Body of pancreas (tissue), 4 donors: ENCODE measurements at regions not wholly inside any gene's neighbourhood (a gene's known extent, or its start where the extent isn't known, plus 50 kb on each side); places are given as distances from the start of the nearest gene placed in this dataset.

Source experiments
- ATAC-seq: fragments of 150-250 bp; one replicate; pipeline ENCODE4 v1.9.1; 2016
- DNase-seq, 4 donors: peaks; one replicate each; pipeline ENCODE4 v3.0.0-alpha.2; 2019
- H3K27ac ChIP-seq, 4 donors: fragments of 200-600 bp; sonication (generic); 1 replicate in 3 of 4; 2 replicates in 1 of 4; pipeline versions ENCODE4 v1.5.1 to v1.6.1; 2016 to 2019; ENCODE audit warnings: mild to moderate bottlenecking in 1 of 4, mixed read lengths in 1 of 4, moderate library complexity in 1 of 4
- H3K27me3 ChIP-seq, 2 donors: fragments of 200-600 bp; sonication (generic); one replicate each; pipeline ENCODE4 v1.6.0; 2016; ENCODE audit warnings: mild to moderate bottlenecking in 1 of 2
- H3K36me3 ChIP-seq, 2 donors: fragments of 200-600 bp; sonication (generic); replicated peaks in 1 of 2; 2 replicates each; pipeline ENCODE4 v1.5.1; 2016; ENCODE audit warnings: low read depth in 2 of 2; ENCODE audit not compliant: insufficient read depth in 1 of 2
- H3K4me1 ChIP-seq: fragments of 200-600 bp; sonication (generic); one replicate; pipeline ENCODE4 v1.6.0; 2016
- H3K4me3 ChIP-seq, 2 donors: fragments of 200-600 bp; sonication (generic); 1 replicate in 1 of 2; 2 replicates in 1 of 2; pipeline ENCODE4 v1.5.1; 2016 to 2019
- H3K9me3 ChIP-seq, 3 donors: fragments of 200-600 bp; sonication (generic); 1 replicate in 2 of 3; 2 replicates in 1 of 3; pipeline ENCODE4 v1.5.1; 2016
- POLR2A ChIP-seq, 3 donors: fragments of 450-650 bp; IDR thresholded peaks; one replicate each; pipeline ENCODE4 v1.6.1; 2016; ENCODE audit warnings: antibody characterized with exemption in 3 of 3, mild to moderate bottlenecking in 2 of 3
- WGBS, 2 donors: methylation state at CpG; one replicate each; pipeline ENCODE4 v1.1.5; 2017; 5-methylcytosine and 5-hydroxymethylcytosine counted together
- intact Hi-C: fragments of 100-400 bp; cut with DNase I; formaldehyde crosslinking; loops from one replicate; pipeline ENCODE4 v1.15.1; 2023
- TF ChIP-seq, protein P1 (sequence below), 7 experiments: fragments of 450-650 bp in 4 of 7; fragments of 200-600 bp in 3 of 7; sonication (generic) in 3 of 7; IDR thresholded peaks; one replicate each; pipeline ENCODE4 v1.5.1; 2016 to 2019; ENCODE audit warnings: antibody characterized with exemption in 7 of 7

DNA sequence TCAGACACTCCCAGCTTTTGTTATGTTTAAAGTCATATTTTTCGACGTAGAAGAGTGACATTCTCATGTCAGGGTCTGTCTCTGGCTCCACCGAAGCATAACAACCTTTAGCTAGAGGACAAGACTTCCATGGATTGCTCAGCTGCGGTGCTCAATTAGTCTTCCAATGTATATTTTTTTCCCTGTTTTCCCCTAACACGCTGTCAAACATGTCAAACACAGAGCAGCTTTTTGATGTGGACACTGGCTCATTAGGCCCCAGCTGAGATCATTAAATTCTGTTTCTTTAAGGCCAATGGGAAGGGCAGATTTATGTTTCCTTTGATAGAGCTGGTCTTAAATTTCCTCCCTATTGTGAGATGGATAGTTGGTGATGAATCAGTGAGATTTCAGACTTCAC lies 525.4 kb downstream of the PIK3C3 start:
- Histone ChIP-seq H3K4me1 (no peaks in the 10 kb centered on the region), H3K27me3 (no peaks in the 10 kb centered on the region), H3K36me3 (no peaks in the 10 kb centered on the region), H3K27ac (no peak overlapping the region), H3K4me3 (no peak overlapping the region), H3K9me3 (no peaks in the 10 kb centered on the region)
- ATAC-seq = no peak
- WGBS, 2 donors = 56 to 59% methylated on average over 5 of the region's 5 CpGs
- TF ChIP-seq, protein P1, sequence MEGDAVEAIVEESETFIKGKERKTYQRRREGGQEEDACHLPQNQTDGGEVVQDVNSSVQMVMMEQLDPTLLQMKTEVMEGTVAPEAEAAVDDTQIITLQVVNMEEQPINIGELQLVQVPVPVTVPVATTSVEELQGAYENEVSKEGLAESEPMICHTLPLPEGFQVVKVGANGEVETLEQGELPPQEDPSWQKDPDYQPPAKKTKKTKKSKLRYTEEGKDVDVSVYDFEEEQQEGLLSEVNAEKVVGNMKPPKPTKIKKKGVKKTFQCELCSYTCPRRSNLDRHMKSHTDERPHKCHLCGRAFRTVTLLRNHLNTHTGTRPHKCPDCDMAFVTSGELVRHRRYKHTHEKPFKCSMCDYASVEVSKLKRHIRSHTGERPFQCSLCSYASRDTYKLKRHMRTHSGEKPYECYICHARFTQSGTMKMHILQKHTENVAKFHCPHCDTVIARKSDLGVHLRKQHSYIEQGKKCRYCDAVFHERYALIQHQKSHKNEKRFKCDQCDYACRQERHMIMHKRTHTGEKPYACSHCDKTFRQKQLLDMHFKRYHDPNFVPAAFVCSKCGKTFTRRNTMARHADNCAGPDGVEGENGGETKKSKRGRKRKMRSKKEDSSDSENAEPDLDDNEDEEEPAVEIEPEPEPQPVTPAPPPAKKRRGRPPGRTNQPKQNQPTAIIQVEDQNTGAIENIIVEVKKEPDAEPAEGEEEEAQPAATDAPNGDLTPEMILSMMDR (IDR thresholded peaks at IDR 0.05) = no peak
- no peak for TF ChIP-seq POLR2A (IDR thresholded peaks at IDR 0.05)
- no peak for DNase-seq
- intact Hi-C loops = no loop called here

DNA sequence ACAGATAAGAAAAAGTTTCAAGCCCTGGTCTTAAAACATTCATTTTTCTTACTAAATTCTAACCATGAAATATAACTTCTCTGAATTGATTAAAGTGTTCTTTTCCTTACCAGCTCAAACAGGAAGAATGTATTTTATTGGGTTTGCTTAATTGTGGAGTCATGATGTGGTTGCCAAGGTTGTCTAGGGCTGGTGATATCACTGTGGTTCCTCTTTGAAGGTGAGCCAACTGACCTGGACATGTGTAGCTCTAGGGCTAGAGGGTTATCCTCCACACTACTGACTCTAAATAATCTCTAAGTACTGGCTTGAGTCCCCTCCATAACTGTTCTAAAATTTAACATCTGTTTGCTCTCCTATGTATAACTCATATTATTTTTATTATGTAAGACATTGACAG lies 529.6 kb downstream of the PIK3C3 start:
- ATAC-seq (no peak), DNase-seq (no peak)
- intact Hi-C loops = no loop called here
- Histone ChIP-seq H3K4me3 (no peak overlapping the region), H3K4me1 (no peaks in the 10 kb centered on the region), H3K9me3 (no peaks in the 10 kb centered on the region), H3K27ac (no peak overlapping the region), H3K36me3 (no peaks in the 10 kb centered on the region), H3K27me3 (no peaks in the 10 kb centered on the region)
- TF ChIP-seq POLR2A (IDR thresholded peaks at IDR 0.05) = no peak
- TF ChIP-seq, protein P1 (IDR thresholded peaks at IDR 0.05) = no peak

DNA sequence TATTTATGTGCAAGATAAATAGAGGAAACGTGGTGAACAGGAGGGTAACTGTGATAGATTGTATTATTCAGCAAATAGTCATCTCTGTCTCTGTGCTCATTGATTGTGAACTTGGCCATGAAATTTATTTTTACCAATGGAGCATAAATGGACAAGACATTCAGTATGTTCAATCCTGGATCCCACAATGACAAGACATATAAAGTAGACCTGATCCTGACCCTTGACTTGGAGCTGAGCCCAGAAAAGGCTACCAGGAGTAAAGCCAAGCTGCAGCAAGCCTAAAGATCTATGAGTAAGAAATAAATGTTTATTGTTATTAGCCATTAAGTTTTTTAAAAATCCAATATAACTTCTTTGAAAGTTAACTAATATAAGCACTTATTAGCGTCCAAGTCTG lies 531.2 kb downstream of the PIK3C3 start:
- WGBS, 2 donors = 28 to 36% methylated on average over 2 of the region's 2 CpGs
- Histone ChIP-seq H3K27me3 (no peaks in the 10 kb centered on the region), H3K4me1 (no peaks in the 10 kb centered on the region), H3K27ac (no peak overlapping the region), H3K36me3 (no peaks in the 10 kb centered on the region), H3K4me3 (no peak overlapping the region), H3K9me3 (no peaks in the 10 kb centered on the region)
- TF ChIP-seq POLR2A (IDR thresholded peaks at IDR 0.05) = no peak
- TF ChIP-seq, protein P1 (IDR thresholded peaks at IDR 0.05) = no peak
- intact Hi-C loops = no loop called here
- no peak for DNase-seq
- ATAC-seq = no peak

DNA sequence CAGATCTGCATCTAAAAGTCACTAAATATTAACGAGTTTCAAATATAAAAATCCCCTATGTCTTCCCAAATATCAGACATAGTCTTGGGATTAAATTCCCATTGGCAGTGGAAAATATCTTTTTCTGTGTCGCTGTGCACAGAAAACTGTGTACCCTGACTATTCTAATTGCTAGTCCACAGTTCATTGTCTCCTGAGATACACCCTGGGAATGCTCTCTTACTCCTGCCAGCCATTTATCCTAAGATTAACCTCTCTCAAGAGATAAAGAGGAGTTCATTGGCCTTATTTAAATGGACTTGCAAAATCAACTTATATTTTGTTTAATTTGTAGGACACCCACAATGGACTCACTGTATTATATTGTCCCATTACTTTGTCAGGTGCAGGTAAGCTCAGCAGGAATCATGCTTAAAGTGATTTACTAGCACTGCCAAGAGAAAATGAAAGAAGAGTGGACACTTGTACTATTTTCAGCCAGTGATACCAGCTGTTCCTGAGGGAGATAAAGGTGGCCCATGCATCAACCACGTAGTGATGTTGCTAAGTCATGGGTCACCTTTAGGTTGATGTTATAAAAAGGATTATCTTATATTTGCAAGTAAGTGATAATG lies 553.8 kb downstream of the PIK3C3 start:
- no peak for DNase-seq
- Histone ChIP-seq H3K9me3 (no peaks in the 10 kb centered on the region), H3K4me3 (no peak overlapping the region), H3K36me3 (no peaks in the 10 kb centered on the region), H3K4me1 (no peaks in the 10 kb centered on the region), H3K27me3 (no peaks in the 10 kb centered on the region), H3K27ac (no peak overlapping the region)
- intact Hi-C loops = no loop called here
- no peak for ATAC-seq
- WGBS, 2 donors = 46 to 57% methylated on average over 3 of the region's 3 CpGs
- TF ChIP-seq POLR2A (IDR thresholded peaks at IDR 0.05) = no peak

DNA sequence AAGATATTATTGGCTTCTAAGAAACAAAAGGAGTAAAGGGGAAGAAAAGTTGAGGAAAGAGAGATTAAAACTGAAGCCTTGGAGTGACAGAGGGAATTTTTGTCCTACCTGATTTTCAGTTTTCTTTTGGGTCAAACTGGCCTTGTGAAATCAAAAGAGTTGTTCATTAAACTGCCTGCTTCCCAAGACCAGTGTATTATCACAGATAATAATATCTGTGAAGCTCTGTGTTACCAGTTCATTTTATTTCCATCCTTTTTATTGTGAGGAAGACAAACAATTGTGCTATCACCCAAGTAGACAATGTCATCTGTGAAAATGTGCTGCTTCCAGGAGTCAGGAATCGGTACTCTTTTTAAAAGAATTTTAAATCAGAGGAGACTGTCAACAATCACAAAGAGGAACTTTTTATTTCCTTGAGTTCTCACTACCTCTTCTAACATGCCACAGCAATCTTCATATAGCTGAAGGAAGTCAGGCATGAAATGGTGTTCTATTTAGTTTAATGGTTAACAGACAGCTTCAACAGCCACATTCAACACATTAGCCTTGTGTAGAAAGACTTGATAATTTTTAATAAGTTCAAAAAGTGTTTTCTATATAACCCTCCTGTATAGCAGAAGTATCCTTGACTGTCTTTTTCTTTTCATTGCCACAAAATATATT lies 554.8 kb downstream of the PIK3C3 start:
- Histone ChIP-seq H3K27me3 (no peaks in the 10 kb centered on the region), H3K4me1 (no peaks in the 10 kb centered on the region), H3K4me3 (no peak overlapping the region), H3K9me3 (no peaks in the 10 kb centered on the region), H3K27ac (no peak overlapping the region), H3K36me3 (no peaks in the 10 kb centered on the region)
- ATAC-seq = no peak
- intact Hi-C loops = no loop called here
- no peak for DNase-seq
- WGBS, 2 donors = 21 to 29% methylated on average over 1 of the region's 1 CpG
- TF ChIP-seq, protein P1 (IDR thresholded peaks at IDR 0.05) = no peak
- TF ChIP-seq POLR2A (IDR thresholded peaks at IDR 0.05) = no peak
